Stomach (tissue), 8 donors: ENCODE measurements at regions not wholly inside any gene's neighbourhood (a gene's known extent, or its start where the extent isn't known, plus 50 kb on each side); places are given as distances from the start of the nearest gene placed in this dataset.

Experiments
- DNase-seq, 2 donors: peaks; one replicate each; pipeline versions ENCODE4 v3.0.0 to v3.0.0-alpha.2; 2013 to 2019
- H3K27ac ChIP-seq, 5 donors: fragments of 200-600 bp in 4 of 5; sonication (generic) in 4 of 5; one replicate each; pipeline ENCODE4 v1.5.1; 2013 to 2019; ENCODE audit warnings: mild to moderate bottlenecking in 1 of 5, moderate library complexity in 1 of 5
- H3K27me3 ChIP-seq, 3 donors: fragments of 200-600 bp; sonication (generic); one replicate each; pipeline ENCODE4 v1.5.1; 2017 to 2019; ENCODE audit warnings: mixed run types in 1 of 3
- H3K36me3 ChIP-seq, 4 donors: fragments of 200-600 bp; sonication (generic); 1 replicate in 3 of 4; 2 replicates in 1 of 4; pipeline ENCODE4 v1.5.1; 2016 to 2019
- H3K4me1 ChIP-seq, 4 donors: fragments of 200-600 bp; sonication (generic); one replicate each; pipeline ENCODE4 v1.5.1; 2016 to 2019
- H3K4me3 ChIP-seq, 4 donors: fragments of 200-600 bp; sonication (generic) in 3 of 4; one replicate each; pipeline ENCODE4 v1.5.1; 2016 to 2019; ENCODE audit warnings: mild to moderate bottlenecking in 1 of 4
- H3K9me3 ChIP-seq, 4 donors: fragments of 200-600 bp; sonication (generic); one replicate each; pipeline ENCODE4 v1.5.1; 2016 to 2019
- EP300 ChIP-seq: sonication (generic); formaldehyde crosslinking; IDR thresholded peaks from one replicate; pipeline ENCODE4 v1.6.1; 2017; ENCODE audit warnings: antibody characterized with exemption
- POLR2A ChIP-seq, 4 donors: fragments of 450-650 bp; IDR thresholded peaks; one replicate each; pipeline ENCODE4 v1.6.1; 2016; ENCODE audit warnings: antibody characterized with exemption in 4 of 4, control low read depth in 2 of 4, mild to moderate bottlenecking in 1 of 4, moderate library complexity in 1 of 4
- POLR2AphosphoS5 ChIP-seq, 3 donors: sonication (generic); formaldehyde crosslinking; IDR thresholded peaks; one replicate each; pipeline ENCODE4 v1.6.1; 2016; ENCODE audit warnings: antibody characterized with exemption in 3 of 3
- WGBS, 5 donors: extraction: QIAGEN DNeasy Blood & Tissue Kit in 3 of 5; methylation state at CpG; one replicate each; pipeline versions ENCODE4 v1.1.5 to v1.1.7; 2013 to 2018; 5-methylcytosine and 5-hydroxymethylcytosine counted together
- intact Hi-C: fragments of 100-400 bp; cut with DNase I; formaldehyde crosslinking; loops from one replicate; pipeline ENCODE4 v1.15.1; 2023; ENCODE audit warnings: low total_unique reads
- TF ChIP-seq, protein P1 (sequence below), 7 experiments: fragments of 450-650 bp in 4 of 7; fragments of 200-600 bp in 3 of 7; sonication (generic) in 3 of 7; IDR thresholded peaks; one replicate each; pipeline ENCODE4 v1.5.1; 2016 to 2019; ENCODE audit warnings: antibody characterized with exemption in 7 of 7, control low read depth in 2 of 7, mild to moderate bottlenecking in 1 of 7
- donor health status: healthy with polysubstance abuse.
- donor health status: Bipolar disorder and iron deficiency.
- donor health status: healthy.

- H3K27ac ChIP-seq: no peak overlapping the region
- intact Hi-C loops: no loop called here
- peaks cover 0 to 31% (median 0%) of the 10 kb centered on the region in 3 donors for H3K27me3 ChIP-seq
- H3K4me3 ChIP-seq: no peak overlapping the region
- WGBS, 5 donors: 83 to 89% (median 86%) methylated on average over 7 of the region's 7 CpGs
- no peak for DNase-seq
- H3K9me3 ChIP-seq: no peaks in the 10 kb centered on the region
- H3K36me3 ChIP-seq: no peaks in the 10 kb centered on the region
- peaks cover 0 to 5% (median 0%) of the 10 kb centered on the region in 4 donors for H3K4me1 ChIP-seq
- TF ChIP-seq POLR2AphosphoS5 (IDR thresholded peaks at IDR 0.05) (no peak), POLR2A (IDR thresholded peaks at IDR 0.05) (no peak), EP300 (no peak)
- TF ChIP-seq, protein P1, sequence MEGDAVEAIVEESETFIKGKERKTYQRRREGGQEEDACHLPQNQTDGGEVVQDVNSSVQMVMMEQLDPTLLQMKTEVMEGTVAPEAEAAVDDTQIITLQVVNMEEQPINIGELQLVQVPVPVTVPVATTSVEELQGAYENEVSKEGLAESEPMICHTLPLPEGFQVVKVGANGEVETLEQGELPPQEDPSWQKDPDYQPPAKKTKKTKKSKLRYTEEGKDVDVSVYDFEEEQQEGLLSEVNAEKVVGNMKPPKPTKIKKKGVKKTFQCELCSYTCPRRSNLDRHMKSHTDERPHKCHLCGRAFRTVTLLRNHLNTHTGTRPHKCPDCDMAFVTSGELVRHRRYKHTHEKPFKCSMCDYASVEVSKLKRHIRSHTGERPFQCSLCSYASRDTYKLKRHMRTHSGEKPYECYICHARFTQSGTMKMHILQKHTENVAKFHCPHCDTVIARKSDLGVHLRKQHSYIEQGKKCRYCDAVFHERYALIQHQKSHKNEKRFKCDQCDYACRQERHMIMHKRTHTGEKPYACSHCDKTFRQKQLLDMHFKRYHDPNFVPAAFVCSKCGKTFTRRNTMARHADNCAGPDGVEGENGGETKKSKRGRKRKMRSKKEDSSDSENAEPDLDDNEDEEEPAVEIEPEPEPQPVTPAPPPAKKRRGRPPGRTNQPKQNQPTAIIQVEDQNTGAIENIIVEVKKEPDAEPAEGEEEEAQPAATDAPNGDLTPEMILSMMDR (IDR thresholded peaks at IDR 0.05): no peak
Measured at GRCh38 chr6:98044151-98044561, 761.1 kb upstream of the MMS22L start.

- Histone ChIP-seq H3K27ac (no peak overlapping the region), H3K4me3 (no peak overlapping the region), H3K27me3 (peaks cover 0 to 25% (median 0%) of the 10 kb centered on the region in 3 donors), H3K9me3 (no peaks in the 10 kb centered on the region), H3K36me3 (no peaks in the 10 kb centered on the region), H3K4me1 (peaks cover 0 to 4% (median 0%) of the 10 kb centered on the region in 4 donors)
- intact Hi-C loops: no loop called here
- WGBS, 5 donors: 21 to 41% (median 31%) methylated on average over 7 of the region's 7 CpGs
- DNase-seq: no peak
- TF ChIP-seq, protein P1 (IDR thresholded peaks at IDR 0.05): no peak
- TF ChIP-seq EP300: no peak
- no peak for TF ChIP-seq POLR2AphosphoS5 (IDR thresholded peaks at IDR 0.05)
- TF ChIP-seq POLR2A (IDR thresholded peaks at IDR 0.05): no peak
Measured at GRCh38 chr6:98044791-98045470, 761.9 kb upstream of the MMS22L start.

DNA sequence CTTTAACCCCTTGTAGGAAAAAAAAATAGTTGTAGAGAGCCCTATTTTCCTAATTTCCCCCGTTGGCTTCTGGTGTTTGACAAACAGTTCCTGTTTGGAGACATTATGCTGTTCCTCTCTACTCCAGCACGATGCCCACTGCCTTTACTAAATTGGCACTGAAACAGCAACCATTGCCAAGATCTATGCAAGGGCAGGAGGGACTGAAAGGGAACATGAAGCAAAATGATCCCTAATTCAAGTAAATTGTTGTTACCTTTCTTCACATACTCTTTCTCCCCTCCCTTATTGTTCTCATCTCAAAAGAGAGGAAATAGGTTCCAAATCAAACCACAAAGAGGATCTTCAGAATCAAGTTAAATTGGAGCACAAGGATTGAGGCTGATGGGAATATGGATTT, 764.1 kb upstream of the MMS22L start:
- H3K9me3 ChIP-seq: no peaks in the 10 kb centered on the region
- DNase-seq: no peak
- H3K4me3 ChIP-seq: no peak overlapping the region
- intact Hi-C loops: no loop called here
- WGBS, 5 donors: 28 to 56% (median 42%) methylated on average over 2 of the region's 2 CpGs
- H3K4me1 ChIP-seq: no peaks in the 10 kb centered on the region
- H3K36me3 ChIP-seq: no peaks in the 10 kb centered on the region
- no peak overlapping the region for H3K27ac ChIP-seq
- TF ChIP-seq POLR2AphosphoS5 (IDR thresholded peaks at IDR 0.05): no peak
- TF ChIP-seq POLR2A (IDR thresholded peaks at IDR 0.05): no peak
- TF ChIP-seq EP300: no peak
- TF ChIP-seq, protein P1 (IDR thresholded peaks at IDR 0.05): no peak
- peaks cover 0 to 17% (median 0%) of the 10 kb centered on the region in 3 donors for H3K27me3 ChIP-seq

GRCh38 chr6:98047871-98048270, 764.9 kb upstream of the MMS22L start:
- 75 to 88% (median 85%) methylated on average over 3 of the region's 3 CpGs for WGBS, 5 donors
- no peak overlapping the region for H3K27ac ChIP-seq
- H3K4me3 ChIP-seq: no peak overlapping the region
- peaks cover 0 to 16% (median 0%) of the 10 kb centered on the region in 3 donors for H3K27me3 ChIP-seq
- DNase-seq: no peak
- intact Hi-C loops: no loop called here
- H3K36me3 ChIP-seq: no peaks in the 10 kb centered on the region
- no peaks in the 10 kb centered on the region for H3K9me3 ChIP-seq
- H3K4me1 ChIP-seq: no peaks in the 10 kb centered on the region
- TF ChIP-seq POLR2A (IDR thresholded peaks at IDR 0.05) (no peak), EP300 (no peak), POLR2AphosphoS5 (IDR thresholded peaks at IDR 0.05) (no peak)
- TF ChIP-seq, protein P1 (IDR thresholded peaks at IDR 0.05): no peak
